GM12874 (cell line): ENCODE measurements at regions not wholly inside any gene's neighbourhood (a gene's known extent, or its start where the extent isn't known, plus 50 kb on each side); places are given as distances from the start of the nearest gene placed in this dataset.

Experiments used
- CTCF ChIP-seq: IDR thresholded peaks from 2 replicates; pipeline ENCODE4 v1.5.1; 2011; ENCODE audit warnings: low read depth, mild to moderate bottlenecking, control low read depth, low read length, moderate library complexity; ENCODE audit not compliant: insufficient read depth

GRCh38 chr9:89699646-89700045, 94.8 kb downstream of the GADD45G start:
- no peak for TF ChIP-seq CTCF

- TF ChIP-seq CTCF, result no peak
Measured at GRCh38 chr9:89701221-89701798, 96.5 kb downstream of the GADD45G start.

GRCh38 chr9:89702401-89702800, 97.6 kb downstream of the GADD45G start:
- no peak for TF ChIP-seq CTCF

GRCh38 chr9:89705651-89706050, 100.8 kb downstream of the GADD45G start:
- TF ChIP-seq CTCF, result no peak

GRCh38 chr9:89706086-89706485, 101.3 kb downstream of the GADD45G start:
- no peak for TF ChIP-seq CTCF

- no peak for TF ChIP-seq CTCF
Measured at GRCh38 chr9:89706731-89707191, 101.9 kb downstream of the GADD45G start.

- no peak for TF ChIP-seq CTCF
Measured at GRCh38 chr9:89710697-89711096, 105.9 kb downstream of the GADD45G start.
